NCI-H2107 treated with DMSO at 0.1 percent for 48 hours (cell line): ENCODE measurements at regions not wholly inside any gene's neighbourhood (a gene's known extent, or its start where the extent isn't known, plus 50 kb on each side); places are given as distances from the start of the nearest gene placed in this dataset.

ENCODE experiments used
- DNase-seq: peaks from one replicate; lab custom pipeline; 2025; ENCODE audit not compliant: unreplicated experiment; lab: John Stamatoyannopoulos, UW

DNA sequence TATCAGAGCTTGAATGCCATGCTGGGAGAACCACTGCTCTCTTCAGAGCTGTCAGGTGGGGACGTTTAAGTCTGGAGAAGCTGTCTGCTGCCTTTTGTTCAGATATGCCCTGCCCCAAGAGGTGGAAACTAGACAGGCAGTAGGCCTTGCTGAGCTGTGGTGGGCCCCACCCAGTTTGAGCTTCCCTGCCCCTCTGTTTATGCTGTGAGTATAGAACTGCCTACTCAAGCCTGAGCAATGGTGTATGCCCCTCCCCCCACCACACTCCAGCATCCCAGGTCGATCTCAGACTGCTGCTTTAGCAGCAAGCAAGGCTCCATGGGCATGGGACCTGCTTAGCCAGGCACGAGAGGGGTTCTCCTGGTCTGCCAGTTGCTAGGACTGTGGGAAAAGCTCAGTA is 362.3 kb downstream of the FAM170A start:
- DNase-seq: no peak

GRCh38 chr5:119996128-119996527 is 366.8 kb downstream of the FAM170A start:
- no peak for DNase-seq

GRCh38 chr5:120007598-120007997 is 378.2 kb downstream of the FAM170A start:
- DNase-seq: no peak

GRCh38 chr5:120012431-120012830 is 383.1 kb downstream of the FAM170A start:
- DNase-seq: no peak

- DNase-seq: no peak
Observed at GRCh38 chr5:120014535-120014934, 385.2 kb downstream of the FAM170A start.

- no peak for DNase-seq
Observed at GRCh38 chr5:120016717-120017382, 387.5 kb downstream of the FAM170A start.

DNA sequence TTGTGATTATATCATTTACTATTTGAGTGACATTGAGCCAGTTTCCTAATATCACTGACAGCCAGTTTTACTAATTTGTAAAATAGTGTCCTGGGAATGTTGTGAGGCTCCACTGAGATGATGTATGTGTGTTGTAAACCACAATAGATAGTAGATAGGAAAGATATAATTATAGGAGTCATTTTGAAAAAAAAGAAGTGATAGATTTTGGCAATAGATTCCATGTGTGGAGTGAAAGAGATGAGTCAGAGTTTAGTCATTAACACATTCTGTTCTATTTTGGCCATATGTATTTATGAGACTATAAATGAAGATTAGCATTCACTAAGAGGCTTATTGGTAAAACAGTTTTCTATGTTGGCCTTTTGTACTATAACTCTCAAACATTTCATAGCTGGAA is 388.2 kb downstream of the FAM170A start:
- no peak for DNase-seq

- DNase-seq: no peak
Observed at GRCh38 chr5:120035181-120035580, 405.8 kb downstream of the FAM170A start.

- DNase-seq: no peak
Observed at GRCh38 chr5:120035815-120036577, 406.6 kb downstream of the FAM170A start.

DNA sequence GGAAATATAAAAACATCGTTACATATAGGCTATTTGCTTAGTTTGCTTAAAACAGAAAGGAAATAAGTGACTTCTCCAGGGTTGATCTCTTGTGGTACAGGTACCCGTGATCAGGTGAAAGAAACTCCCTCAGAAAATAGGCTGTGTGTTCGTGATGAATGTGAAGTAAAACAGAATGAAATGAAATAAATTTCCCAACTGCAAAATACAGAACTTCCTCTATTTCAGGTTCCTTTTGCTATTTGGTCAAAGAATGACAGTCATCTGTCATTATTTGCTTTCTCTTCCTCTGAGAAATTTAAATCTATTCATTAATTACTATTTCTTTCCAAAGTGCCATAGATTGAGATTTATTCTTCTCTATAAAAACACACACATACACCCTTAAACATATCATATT is 408.1 kb downstream of the FAM170A start:
- no peak for DNase-seq

DNA sequence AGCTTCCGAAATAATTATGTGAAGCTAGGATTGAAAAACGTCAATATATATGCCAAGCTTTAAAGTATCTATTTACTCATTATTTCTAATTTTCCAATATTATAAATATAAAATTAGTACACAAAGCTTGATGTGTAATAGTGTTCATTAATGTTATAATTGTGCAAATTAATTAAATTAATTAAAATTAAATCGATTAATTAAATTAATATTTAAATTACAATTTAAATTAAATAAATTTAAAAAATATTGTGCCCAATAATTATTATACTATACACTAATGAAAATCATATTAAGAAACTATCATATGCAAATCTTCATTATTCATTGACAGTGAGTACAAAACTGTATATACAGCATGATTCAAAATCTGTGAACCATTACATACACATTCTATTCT is 409.8 kb downstream of the FAM170A start:
- no peak for DNase-seq

- no peak for DNase-seq
Observed at GRCh38 chr5:120043431-120043830, 414.1 kb downstream of the FAM170A start.

DNA sequence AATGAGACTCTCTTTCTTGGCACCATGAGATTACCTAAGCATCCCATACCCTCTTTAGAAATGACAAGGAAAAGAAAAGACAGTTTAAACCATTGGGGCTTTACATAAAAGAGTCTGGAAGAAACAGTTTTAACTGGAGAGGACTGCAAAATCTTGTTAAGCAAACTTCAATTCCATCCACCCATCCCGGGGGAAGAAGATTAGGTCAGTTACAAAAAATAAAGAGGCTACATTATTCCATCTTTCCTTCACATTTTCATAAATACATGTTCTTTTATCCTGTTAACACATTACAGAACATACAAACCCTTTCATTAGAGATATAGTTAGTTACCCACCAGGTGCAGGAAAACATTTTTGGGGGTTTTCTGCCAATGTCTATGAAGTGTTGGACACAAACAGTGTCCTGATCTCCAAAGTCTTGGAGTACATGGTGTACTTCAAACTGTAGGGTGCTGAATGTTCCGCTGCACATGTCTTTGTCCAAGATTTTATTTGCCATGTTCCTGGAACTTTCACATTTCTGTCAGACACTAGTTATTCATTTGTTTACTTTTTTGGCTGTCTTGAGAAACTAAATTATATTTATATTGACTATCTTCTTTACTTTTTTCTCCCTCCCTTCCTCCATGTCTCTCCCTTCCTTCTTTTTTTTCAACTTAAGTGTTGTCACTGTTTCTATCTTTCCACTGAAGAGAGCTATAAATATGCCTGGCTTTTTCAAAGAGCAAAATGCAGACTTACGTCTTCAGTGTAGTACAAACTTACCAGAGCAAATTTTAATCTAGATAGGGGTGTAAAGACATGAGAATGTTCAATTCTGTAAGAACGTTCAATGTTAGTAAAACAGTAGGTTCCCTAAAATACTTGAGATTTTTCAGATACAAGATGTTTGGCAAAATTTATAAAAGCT is 410.9 kb upstream of the PRR16 start:
- DNase-seq: no peak

GRCh38 chr5:120053841-120054240 is 410.3 kb upstream of the PRR16 start:
- no peak for DNase-seq

- no peak for DNase-seq
Observed at GRCh38 chr5:120055858-120056257, 408.2 kb upstream of the PRR16 start.

DNA sequence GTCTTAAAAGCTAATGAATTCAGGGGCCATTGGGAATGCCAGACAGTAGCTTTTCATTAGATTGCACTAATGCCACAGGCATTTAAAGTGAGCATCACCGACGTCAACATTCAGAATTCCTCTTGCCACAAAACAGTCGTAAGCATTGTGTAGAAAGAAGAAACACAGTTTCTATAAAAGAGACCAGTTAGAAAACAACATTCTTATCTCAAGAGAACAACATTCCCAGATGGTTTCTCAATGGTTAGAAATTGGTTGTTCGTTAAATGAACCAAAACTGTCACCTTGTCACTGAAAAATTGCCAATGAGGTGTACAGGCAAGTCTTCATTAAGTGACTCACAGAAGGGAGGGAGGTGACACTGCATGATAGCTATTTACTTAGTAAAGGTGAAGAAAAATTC is 401.6 kb upstream of the PRR16 start:
- DNase-seq: no peak

DNA sequence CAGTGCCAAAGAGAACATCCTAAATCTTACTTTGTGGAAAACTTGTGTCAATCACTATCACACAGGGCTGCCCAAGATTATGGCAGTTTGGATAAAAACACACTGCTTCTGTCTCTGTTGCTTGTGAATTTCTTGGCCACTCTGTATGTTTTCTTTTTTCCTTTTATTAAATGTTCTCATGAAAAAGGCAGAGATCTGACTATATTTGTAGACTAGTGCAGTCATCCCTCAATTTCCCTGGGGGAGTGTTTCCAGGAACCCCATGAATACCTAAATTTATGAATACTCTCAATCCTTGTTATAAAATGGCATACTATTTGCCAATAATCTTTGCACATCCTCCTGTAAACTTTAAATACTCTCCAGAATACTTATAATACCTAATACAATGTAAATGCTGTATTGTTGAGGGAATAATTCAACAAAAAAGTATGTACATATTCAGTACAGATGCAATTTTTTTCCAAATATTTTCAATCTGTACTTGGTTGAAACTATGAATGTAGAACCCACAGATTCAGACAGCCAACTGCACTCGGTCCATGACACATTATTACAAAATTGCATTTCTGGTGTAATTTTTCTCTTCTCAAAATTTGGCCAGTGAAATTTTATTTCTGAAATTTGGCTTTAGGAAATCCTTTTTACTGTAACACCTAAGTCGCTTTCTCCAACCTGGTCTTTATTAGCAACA is 391.9 kb upstream of the PRR16 start:
- DNase-seq: no peak

GRCh38 chr5:120073722-120074121 is 390.4 kb upstream of the PRR16 start:
- DNase-seq: no peak

DNA sequence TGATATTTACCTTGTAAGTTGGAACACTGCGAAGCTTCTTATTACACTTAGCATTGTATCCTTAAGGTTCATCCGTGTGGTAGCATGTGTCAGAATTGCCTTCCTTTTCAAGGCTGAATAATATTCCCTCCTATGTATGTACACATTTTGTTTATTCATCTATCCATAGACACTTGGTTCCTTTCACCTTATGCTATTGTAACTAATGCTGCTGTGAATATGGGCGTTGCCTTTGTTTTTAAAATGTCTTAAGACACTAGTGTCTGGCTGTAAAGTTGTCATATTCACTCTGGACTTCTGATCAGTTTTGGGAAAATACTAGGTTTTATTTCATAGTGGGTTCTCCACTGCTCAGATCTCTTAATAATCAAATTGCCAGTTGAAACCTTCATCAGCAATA is 383.3 kb upstream of the PRR16 start:
- DNase-seq: no peak

GRCh38 chr5:120082316-120083068 is 381.6 kb upstream of the PRR16 start:
- DNase-seq: no peak
